Midbrain (tissue), 1 donor: ENCODE measurements at regions not wholly inside any gene's neighbourhood (a gene's known extent, or its start where the extent isn't known, plus 50 kb on each side); places are given as distances from the start of the nearest gene placed in this dataset.

ENCODE experiments used
- DNase-seq: peaks from one replicate; lab custom pipeline; 2025; lab: John Stamatoyannopoulos, UW

DNA sequence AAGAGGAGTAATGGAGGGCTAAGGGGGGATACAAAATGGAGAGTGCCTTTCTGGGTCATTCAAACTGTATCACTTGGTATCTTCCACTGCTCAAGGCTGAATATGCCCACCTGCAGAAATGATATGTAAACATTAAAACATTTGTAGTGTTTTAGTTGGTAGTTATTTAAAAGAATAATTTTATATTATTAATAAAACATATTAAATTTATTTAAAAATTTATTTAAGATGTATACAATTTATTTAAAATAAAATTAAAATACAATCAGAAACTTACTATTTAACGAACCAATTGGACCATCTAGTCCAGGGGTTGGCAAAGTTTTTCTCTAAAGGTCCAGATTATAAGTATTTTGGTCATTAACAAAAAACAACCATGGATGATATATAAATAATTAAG lies 308.5 kb downstream of the PLK2 start:
- no peak for DNase-seq

DNA sequence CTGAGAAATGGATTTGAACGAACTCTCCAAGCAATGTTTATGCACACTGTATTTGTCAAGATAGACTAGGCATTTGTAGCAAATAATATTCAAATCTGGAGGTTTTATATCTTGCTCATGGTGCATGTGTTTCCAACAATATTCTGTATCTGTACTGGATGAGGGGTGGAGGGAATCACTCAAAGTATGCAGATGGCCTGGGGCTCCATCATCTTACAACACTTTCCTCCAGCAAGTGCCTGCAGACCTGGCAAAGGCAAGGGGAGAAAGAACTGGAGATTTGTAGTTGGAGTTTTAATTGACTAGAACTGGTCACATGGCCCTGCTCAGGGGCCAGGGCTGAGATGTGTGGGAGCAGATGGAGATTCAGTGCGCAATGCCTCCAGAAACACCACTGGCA lies 309.0 kb downstream of the PLK2 start:
- no peak for DNase-seq

DNA sequence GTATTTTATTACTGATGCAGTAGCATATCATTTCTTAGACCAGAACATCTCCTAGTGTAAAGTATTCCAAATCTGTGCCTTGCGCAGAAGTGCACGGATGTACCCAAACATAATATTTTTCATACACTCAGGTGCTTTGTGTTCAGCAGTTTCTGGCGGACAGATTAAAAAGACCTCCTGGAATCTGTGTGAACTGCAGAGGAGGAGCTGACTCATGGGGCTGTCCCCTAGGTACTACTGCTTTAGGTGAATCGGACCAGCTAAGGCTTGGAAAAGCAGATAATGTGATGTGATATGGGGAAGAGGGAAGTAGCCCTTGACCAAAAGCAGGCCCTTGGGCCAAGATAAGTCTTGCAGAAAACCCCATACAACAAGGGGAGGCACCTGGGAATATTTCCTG lies 310.1 kb downstream of the PLK2 start:
- DNase-seq = no peak

DNA sequence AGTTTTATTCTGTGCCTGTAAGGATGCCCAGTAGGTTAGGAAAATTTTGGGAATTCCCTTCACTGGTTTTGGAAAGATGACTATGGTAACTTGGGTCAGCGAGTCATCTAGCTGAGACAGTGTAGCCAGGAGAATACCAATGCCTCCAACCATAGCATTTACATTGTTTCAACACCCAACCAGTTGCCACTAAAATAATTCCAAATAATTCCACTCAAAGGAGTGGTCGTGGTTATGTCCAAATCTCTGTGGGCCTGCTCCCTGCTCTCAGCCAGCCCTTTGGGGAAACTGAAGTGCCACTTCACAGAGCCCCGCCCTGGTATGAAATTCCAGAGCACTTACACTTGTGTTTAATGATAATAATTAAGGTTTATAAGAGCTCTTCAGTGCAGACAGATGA lies 310.5 kb downstream of the PLK2 start:
- DNase-seq = no peak

DNA sequence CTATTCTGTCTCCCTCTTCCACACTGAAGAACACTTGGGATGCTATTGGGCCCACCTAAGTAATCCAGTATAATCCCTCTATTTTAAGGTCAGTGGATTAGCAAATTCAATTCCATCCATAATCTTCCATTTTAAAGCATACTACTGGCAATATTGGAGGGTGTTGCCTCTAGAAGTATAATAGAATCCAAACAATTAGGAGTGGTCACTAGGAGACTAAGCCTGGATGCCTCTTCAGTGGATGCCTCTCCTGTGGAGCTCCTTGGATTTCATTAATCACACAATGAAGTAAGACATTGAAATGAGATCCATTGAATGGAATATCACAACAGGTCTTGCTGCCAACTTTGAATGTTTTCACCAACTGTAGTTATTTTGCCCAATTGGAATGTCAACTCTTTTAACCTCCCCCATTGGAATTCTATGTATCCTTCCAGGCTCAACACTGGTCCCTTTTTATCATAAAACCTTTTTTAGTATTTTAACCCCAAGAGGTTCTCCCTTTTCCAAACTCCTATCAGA lies 311.6 kb downstream of the PLK2 start:
- DNase-seq = no peak

DNA sequence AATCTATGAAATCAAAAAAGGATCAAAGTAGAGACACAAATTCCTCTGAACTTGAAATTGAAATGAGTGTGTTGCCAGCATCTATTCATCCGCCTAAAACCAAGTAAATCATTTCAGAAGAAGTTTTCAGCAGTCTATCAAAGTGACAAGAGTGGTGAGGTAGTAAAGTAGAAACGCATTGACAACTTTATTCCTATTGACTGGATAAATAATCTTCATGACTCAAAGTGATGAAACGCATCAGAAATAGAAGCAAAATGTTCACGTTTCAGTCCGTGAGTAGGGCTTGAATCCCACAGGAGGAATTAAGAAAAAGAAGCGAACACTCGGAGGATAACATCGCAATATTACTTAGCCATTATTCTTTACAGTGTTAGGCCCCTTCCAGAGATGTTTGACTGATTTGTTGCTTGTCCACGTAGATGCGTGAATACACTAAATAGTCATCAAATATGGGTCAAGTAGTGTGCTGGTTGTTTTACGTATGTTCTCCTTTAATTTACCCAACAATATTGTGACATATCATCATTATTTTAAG lies 314.4 kb downstream of the PLK2 start:
- DNase-seq = no peak

DNA sequence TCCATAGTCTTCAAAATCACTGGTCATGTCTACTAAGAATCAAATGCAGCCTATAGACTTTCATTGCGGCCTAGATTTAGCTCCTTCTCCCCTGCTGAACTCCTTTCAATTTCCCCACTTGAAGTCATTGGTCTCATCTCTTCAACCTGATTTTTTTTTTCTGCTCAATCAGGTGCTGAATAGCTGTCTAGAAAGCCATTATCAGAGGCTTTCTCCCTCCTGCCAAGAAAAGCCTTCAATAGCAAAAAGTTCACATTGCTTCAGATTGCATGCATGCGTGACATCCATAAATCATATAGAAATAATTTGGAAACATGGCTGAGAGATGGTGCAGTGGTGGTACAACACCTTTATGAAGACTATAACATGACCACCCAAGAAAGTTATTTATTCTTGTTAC lies 316.2 kb downstream of the PLK2 start:
- DNase-seq = no peak

DNA sequence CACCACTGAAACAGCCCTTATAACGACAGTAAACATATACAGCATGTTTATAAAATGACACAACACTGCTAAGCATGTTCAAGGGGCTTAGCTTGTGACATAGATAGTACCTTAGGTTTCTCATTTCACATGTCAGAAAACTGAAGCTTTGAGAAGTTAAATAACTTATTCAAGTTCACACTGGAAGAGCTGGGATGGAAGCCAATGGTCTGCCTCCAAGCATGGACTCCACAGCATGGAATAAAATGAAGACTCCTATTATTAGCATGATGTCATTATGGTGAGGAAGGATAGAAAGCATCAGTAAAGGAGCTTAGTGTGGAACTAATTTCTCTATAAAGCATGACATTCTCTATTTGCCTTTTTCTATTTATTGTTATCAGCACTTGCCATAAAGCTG lies 316.7 kb downstream of the PLK2 start:
- no peak for DNase-seq

DNA sequence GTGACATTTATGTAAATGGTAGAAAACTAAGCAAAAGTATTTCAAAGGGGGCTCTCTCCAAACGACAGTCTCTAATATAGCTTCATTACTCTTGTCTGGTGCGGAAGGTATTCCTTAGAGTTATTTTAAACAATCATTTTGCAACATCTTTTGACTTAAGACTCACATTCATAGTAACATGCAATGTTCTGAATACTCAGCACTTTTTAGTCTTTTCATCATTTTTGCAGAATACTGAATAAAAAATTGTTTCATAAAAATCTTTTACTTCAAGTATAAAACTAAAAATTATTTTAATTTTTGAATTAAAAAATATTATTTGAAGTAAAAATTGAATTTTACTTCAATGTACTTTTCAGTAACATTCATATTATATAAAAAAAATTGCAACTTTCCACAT lies 321.1 kb downstream of the PLK2 start:
- no peak for DNase-seq

DNA sequence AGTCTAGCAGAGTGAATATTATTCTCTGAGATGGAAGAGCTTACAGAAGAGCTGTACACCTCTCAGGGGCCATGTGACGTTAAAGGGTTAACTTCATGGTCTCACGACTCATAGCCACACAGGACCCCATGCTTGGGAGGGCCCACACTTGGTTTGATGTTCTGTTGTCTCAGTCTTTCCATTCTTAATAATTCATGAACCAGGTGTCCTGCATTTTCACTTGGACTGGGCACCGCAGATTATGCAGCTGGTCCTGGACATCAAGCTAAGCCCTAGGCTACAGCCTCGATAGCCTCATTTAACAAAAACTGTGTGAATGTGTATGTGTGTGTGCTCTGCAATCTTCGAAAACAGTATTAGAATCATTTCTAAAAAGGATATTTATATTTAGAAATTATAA lies 323.5 kb downstream of the PLK2 start:
- DNase-seq = no peak

DNA sequence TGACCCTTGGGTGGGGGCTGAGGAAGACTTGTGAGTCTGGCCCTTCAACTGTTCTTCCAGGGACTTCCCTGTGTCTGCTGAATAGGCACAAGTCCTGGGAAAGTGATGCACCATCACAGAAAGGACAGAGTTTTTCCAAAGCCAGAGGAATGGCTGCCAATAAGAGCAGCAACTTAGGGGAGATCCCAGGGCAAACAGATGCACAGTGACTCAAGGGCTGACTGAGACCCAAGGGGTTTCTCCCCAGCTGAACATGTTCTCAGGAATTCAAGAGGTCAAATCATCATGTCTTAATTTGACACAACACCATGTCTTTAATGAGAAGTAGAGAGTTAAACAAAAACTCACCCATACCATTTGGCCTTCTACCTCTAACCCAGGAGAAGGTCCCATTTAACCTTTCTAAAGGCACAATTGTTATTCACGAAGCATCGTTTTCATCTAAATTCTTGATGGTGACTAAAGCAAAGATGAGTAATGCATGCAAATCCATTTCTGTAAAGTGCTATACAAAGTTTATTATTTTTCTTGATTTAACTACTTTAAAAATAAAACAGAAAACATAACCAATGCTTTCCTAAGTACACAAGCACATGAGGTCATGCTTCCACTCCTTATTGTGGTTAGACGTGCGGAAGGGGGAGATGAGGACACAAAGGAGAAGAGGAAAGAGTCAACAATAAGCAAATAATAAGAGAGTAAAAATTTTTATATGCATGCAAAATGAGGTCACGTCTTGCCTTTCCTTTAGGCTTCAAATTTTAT lies 324.1 kb downstream of the PLK2 start:
- DNase-seq = no peak

DNA sequence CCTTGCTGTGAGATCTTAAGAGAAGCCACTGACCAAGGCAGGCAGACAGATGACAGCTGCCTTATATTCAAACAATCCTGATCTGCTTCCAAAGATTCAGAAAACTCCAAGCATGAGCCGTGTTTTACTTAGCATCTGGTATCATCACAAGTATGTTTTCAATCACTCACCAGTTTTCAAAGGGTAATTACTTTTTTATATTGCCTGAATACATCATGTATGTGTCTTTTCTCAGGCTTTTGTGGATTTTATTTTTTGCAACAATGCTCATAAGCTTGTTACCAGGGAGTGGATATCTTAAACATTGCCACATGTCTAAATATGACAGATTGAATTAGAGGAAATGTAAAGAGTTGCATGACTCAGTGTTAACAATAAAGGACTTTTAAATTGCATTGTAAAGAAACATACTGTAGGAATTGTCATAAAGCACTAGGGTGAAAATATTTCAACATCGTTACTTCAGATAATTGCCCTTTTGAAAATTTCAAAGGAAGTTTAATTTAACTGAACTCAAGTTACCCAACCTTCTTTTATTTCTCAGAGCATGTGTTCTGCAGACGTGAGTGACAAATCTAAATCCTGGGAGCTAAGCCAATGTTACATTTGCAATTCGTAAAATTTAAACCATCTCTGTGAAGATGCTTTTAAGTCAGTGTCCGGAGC lies 326.1 kb downstream of the PLK2 start:
- no peak for DNase-seq

DNA sequence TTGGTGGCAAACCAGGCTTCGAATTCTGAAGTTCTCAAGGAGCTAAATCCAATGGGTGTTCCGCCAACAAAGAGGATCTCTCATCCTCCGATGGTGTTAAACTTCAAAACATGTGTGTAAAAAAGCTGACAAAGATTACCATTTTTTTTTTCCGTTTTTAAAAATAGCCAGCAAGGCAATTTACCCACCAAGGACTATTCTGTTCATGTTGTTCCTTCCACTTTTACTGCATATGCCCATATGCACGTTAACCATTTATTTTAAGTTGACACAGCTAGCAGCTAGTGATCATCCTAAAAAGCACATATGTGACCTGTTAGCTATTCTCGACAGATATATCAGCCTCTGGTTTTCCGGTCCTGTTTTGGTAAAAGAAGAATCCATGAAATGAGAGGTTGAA lies 326.7 kb downstream of the PLK2 start:
- no peak for DNase-seq

DNA sequence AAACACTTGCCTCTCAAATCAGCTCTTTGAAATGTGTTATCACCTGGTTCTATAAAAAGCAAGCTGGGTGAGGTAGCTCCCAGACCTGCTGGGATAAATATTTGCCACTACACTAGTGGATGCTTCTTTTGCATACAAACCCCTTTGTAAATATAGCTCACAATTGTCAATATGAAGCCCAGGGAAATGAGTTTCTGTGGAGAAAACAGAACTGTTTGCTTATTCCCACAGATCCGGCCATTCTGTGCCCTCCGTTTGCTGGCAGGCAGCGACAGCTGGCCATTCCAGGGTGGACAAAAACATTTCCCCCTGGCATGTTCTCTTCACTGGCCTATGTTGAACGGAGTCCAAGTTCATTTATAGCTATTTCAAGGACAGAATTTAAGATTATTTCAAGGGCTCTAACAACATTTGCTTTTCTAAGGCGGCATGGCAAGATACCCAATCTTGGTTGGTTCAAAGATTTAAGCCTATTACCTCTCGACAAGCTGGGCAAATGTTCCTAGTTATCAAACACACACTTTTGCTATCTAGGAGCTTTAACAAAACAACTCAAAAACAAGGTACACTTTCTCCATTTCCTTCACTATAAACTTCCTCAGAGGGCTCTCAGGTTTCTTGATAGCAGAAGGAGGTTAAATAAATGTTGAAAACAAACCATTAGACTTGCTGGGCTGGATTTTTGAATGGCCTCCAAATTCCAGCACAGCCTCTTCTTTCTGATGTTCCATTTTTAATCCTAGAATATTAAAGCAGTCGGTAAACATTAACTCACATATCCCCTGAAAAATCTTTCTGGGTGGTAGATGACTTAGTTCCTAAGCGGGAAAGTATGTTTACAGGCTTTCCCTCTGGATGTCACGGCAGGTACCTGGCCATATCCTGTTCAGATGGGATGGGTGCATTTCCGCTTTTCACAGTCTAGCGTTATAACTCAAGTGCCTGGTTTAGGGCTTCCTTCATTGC lies 332.3 kb downstream of the PLK2 start:
- no peak for DNase-seq

DNA sequence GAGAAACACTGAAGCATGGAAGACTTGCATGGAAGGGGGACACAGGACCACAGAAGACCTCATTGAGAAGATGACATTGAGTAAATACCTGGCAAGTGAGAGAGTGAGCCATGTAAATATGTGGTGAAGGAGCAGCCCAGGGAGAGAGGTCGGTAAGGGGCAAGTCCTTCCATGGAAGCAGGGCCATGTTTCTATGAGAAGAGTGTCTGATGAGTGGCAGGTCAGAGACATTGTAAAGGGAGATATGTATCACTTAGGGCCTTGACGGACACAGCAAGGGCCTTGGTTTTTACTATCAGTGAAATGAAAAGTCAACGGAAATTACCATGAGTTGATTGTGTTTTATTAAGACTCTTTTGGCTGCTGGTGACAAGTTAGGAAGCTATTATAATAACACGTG lies 336.4 kb downstream of the PLK2 start:
- no peak for DNase-seq

DNA sequence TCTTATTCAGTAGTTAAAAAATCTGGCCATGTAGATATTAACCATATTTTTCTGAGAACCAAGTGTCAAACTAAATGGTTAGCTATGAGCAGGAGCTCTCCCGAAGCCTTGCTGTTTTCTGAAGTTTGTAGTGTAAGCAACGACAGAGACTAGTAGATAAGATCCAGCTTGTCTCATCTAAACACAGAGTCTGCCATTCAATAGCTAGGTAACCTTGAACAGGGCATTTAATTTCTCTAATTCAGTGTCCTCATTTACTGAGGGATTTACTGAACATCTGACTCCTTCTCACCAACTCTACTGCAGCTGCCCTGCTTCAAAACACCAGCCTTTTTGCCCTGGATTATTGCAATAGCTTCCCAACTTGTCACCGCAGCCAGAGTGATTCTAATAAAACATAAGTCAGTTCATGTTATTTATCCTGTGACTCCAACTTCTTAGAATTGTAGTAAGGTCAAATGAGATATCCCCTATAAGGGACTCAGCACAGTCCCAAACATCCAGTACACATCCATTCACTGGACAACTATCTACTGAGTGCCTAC lies 337.0 kb downstream of the PLK2 start:
- no peak for DNase-seq

DNA sequence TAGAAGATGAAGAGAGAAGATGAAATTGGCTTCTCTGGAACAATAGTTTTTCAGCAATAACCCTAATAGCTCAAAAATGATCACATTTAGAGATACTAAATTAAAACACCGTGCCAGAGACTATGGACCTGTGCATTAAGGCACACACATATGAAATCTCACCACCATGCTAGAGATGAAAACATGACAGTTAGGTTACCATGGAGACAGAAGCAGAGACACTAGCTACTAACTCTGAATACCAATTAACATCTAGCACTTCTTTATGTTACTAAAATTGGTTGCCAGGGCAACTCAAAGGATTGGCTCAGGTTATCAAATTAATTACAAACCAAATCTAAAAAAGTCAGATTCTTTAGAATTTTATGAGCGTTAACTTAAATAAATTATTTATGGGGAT lies 337.7 kb downstream of the PLK2 start:
- no peak for DNase-seq

DNA sequence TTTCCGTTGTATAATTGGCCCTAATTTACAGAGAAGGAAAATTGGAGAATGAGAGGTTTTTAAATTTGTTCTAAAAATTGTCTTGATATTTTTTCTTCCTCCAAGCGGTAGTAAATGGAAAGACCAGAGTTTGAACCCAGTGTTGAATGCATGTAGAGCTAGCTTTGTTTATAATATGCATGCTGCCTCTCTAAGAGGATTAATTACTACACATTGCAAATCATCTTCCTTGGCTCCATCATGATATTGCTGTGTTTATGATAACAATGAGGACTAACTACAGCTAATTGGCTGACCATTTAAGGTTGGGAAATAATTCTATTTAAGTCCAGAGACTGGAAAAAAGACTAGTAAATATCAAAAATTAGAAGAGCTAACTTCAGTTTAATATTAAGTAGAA lies 338.5 kb downstream of the PLK2 start:
- no peak for DNase-seq

DNA sequence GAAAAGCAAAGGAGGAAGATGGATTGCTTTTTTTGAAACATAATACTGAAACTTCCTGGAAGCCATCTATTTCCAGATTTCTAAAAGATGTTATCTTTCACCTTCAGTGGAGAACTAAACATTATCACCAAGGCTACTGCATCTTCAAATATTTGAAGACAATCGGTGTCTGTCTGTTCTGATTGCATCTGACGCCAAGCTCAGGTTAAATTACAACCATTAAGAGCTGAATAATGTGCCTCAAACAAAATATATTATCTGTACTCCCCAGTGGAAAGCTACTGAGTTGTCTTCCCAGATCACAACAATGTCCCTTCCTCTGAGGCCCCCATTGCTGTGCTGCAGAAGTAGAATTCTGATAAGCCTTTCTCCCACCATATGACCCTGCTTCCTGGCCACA lies 342.3 kb downstream of the PLK2 start:
- no peak for DNase-seq

DNA sequence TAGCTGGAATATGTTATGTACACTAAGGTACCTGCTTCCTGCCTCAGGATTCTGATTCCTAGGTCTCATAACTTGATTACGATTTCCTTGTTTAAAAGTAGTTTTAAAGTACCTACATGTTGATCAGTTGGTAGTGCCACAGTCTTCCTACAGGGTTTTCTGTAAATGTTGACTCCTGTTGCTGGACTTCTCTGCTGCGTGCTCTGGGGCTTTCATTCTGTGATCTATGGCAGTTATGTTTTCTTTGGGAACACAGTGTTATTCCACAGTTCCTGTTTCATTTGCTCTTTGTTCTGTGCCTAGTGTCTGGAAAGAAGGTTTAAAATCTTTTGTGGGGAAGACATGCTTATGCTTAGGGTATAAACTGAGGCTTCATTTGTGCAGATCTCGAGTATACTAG lies 343.5 kb downstream of the PLK2 start:
- no peak for DNase-seq

DNA sequence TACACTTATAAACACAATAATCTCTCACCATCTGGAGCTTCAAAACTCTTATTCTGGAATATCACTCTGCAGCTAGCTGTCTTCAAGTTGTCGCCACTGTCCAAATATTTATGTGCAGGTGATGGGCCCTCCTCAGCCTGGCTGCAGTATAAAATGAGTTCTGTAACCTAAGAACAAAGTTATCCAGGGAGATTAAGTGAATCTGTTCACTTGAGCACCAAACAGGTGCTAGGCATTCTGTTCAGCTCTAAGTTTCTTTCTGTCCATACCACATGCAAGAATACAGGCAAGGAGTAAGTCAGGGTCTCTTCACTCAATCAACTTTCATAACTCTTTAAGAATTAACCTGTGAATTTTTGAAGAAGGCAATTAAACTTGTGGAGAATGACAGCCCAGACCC lies 344.1 kb downstream of the PLK2 start:
- DNase-seq = no peak

DNA sequence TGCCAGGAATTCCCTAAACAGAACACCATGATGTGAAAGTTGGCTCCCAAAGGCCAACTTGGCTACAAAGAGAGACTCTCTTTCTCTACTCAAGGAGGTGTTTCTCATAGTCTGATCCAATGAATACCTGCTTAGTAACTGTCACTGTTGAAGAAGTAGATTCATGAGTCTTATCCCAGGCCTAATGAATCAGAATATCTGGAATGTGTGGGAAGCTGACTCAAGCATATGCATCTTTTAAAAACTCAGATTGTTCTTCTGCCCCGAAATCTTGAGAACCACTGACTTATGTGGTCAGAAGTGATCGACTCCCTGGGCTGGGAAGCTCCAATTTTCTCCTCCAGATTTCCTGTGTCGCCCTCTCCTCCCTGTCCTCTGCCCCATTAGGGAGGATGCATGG lies 345.6 kb downstream of the PLK2 start:
- DNase-seq = no peak
